PC-3 (cell line): ENCODE measurements at regions not wholly inside any gene's neighbourhood (a gene's known extent, or its start where the extent isn't known, plus 50 kb on each side); places are given as distances from the start of the nearest gene placed in this dataset.

Experiments used
- ATAC-seq: fragments of 200-7000 bp; cut with Tn5 transposase; 2 replicates; pipeline ENCODE4 v1.9.1; 2020; ENCODE audit warnings: mild to moderate bottlenecking, moderate library complexity
- BruUV-seq: library from RNA; stranded (reverse); fragments of 400-500 nt; replicated peaks from 2 replicates; lab custom pipeline; 2021; lab: Mats Ljungman, UMichigan
- CTCF ChIA-PET: fragments of 300-600 bp; sonication (Branson Sonifier 250); formaldehyde crosslinking; loops from one replicate; lab custom pipeline; 2022; ENCODE audit warnings: antibody characterized with exemption; lab: Charles Lee
- POLR2A ChIA-PET: fragments of 300-600 bp; sonication (Branson Sonifier 250); formaldehyde crosslinking; loops from one replicate; lab custom pipeline; 2022; ENCODE audit warnings: antibody characterized with exemption; ENCODE audit not compliant: unreplicated experiment; lab: Charles Lee
- DNase-seq: peaks from one replicate; pipeline ENCODE4 v3.0.0-alpha.2; 2015
- H2AFZ ChIP-seq: fragments of 300-600 bp; sonication (generic); 2 replicates; pipeline ENCODE4 v1.6.0; 2016; ENCODE audit warnings: antibody characterized with exemption, low read length
- H3F3A ChIP-seq: fragments of 300-600 bp; sonication (generic); one replicate; pipeline ENCODE4 v1.6.0; 2017; ENCODE audit warnings: antibody characterized with exemption, low read length, control low read depth, mild to moderate bottlenecking; ENCODE audit not compliant: unreplicated experiment
- H3K27ac ChIP-seq: fragments of 300-600 bp; sonication (generic); 2 replicates; pipeline ENCODE4 v1.5.1; 2016; ENCODE audit warnings: mild to moderate bottlenecking, low read length
- H3K27me3 ChIP-seq: fragments of 300-600 bp; sonication (generic); 2 replicates; pipeline ENCODE4 v1.6.1; 2016; ENCODE audit warnings: low read length, mixed read lengths
- H3K36me3 ChIP-seq: fragments of 300-600 bp; sonication (generic); 2 replicates; pipeline ENCODE4 v1.6.1; 2016; ENCODE audit warnings: low read depth, mixed run types, low read length, mixed read lengths
- H3K4me1 ChIP-seq: fragments of 300-600 bp; sonication (generic); 2 replicates; pipeline ENCODE4 v1.5.1; 2016; ENCODE audit warnings: low read length; ENCODE audit not compliant: insufficient read depth
- H3K4me2 ChIP-seq: fragments of 300-600 bp; sonication (generic); 2 replicates; pipeline ENCODE4 v1.6.0; 2016; ENCODE audit warnings: low read length
- H3K4me3 ChIP-seq: fragments of 300-600 bp; sonication (generic); 2 replicates; pipeline ENCODE4 v1.5.1; 2016; ENCODE audit warnings: mild to moderate bottlenecking, low read length, mixed read lengths
- H3K79me2 ChIP-seq: fragments of 300-600 bp; sonication (generic); 2 replicates; pipeline ENCODE4 v1.6.1; 2017; ENCODE audit warnings: low read length, mixed read lengths
- H3K9ac ChIP-seq: fragments of 300-600 bp; sonication (generic); 2 replicates; pipeline ENCODE4 v1.6.0; 2016; ENCODE audit warnings: mild to moderate bottlenecking, low read length
- H3K9me2 ChIP-seq: fragments of 300-600 bp; sonication (generic); replicated peaks from 2 replicates; pipeline ENCODE4 v1.6.1; 2016; ENCODE audit warnings: mixed run types, low read length, mixed read lengths
- H3K9me3 ChIP-seq: fragments of 300-600 bp; sonication (generic); 2 replicates; pipeline ENCODE4 v1.6.1; 2016; ENCODE audit warnings: low read length, mixed read lengths
- H4K20me1 ChIP-seq: fragments of 300-600 bp; sonication (generic); 2 replicates; pipeline ENCODE4 v1.6.1; 2016; ENCODE audit warnings: low read length, mixed read lengths
- EZH2 ChIP-seq: fragments of 300-600 bp; sonication (generic); IDR thresholded peaks from one replicate; pipeline ENCODE4 v1.6.1; 2017; ENCODE audit warnings: antibody characterized with exemption, mild to moderate bottlenecking, low read length; ENCODE audit not compliant: unreplicated experiment
- EZH2phosphoT487 ChIP-seq: fragments of 300-600 bp; sonication (generic); IDR thresholded peaks from 2 replicates; pipeline ENCODE4 v1.6.1; 2018; ENCODE audit warnings: mild to moderate bottlenecking, antibody characterized with exemption, low read length, borderline replicate concordance
- intact Hi-C: fragments of 100-400 bp; cut with micrococcal nuclease; formaldehyde crosslinking; loops from 2 replicates; pipeline ENCODE4 v1.9.0; 2023
- TF ChIP-seq, protein P1 (sequence below): fragments of 300-600 bp; sonication (generic); conservative IDR thresholded peaks from 2 replicates; pipeline ENCODE4 v1.5.1; 2017; ENCODE audit warnings: antibody characterized with exemption, low read depth, mild to moderate bottlenecking, low read length

- POLR2A ChIA-PET, result no interaction called here
- H3K4me2 ChIP-seq, result no peak overlapping the region
- CTCF ChIA-PET, result no interaction called here
These were observed 531.7 kb downstream of the ETS1 start for GRCh38 chr11:128055576-128056217.

DNA sequence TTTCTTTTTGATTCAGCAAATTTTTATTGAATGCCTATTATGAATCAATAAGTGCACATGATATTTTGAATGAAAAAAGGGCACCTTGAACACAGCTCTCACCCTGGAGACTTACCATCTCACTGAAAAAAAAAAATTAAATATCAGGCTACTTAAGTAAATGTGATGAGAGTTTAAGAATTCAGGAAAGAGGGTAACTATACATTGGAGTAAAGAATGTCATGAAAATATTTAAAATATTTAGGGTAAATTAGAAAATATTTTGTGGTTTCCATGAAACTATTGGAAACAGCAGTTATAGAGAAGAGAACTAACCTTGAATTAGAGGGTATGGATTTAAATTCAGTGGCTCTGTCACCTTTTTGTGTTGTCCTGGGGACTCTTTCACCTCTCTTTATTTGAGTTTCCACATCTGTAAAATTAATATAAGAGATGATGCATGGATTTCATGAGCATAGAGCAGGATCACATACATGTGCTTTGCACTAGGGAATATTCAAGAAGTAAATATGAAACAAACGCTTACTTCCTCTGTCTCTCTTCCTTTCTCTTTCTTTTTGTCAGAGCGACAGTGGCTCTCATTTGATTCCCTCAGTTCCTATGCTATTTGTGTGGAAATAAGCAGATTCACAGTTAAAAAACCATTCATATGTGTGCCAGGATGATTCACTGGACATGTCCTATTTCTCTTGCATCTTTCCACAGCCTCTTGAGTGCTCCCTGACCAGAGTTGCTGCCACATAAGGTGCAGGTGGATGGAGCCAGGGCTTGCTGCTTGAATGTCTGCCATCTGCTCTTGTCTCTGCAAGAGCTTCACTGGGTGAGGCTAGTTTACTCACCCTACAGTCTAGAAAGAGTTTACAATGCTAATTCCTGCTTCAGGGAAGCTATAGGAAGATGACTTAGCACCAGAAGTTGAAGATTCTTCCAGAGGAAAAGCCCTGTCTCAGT is 533.1 kb downstream of the ETS1 start:
- H4K20me1 ChIP-seq, result no peaks in the 10 kb centered on the region
- no peak for TF ChIP-seq EZH2phosphoT487
- no peak for TF ChIP-seq EZH2
- TF ChIP-seq, protein P1, sequence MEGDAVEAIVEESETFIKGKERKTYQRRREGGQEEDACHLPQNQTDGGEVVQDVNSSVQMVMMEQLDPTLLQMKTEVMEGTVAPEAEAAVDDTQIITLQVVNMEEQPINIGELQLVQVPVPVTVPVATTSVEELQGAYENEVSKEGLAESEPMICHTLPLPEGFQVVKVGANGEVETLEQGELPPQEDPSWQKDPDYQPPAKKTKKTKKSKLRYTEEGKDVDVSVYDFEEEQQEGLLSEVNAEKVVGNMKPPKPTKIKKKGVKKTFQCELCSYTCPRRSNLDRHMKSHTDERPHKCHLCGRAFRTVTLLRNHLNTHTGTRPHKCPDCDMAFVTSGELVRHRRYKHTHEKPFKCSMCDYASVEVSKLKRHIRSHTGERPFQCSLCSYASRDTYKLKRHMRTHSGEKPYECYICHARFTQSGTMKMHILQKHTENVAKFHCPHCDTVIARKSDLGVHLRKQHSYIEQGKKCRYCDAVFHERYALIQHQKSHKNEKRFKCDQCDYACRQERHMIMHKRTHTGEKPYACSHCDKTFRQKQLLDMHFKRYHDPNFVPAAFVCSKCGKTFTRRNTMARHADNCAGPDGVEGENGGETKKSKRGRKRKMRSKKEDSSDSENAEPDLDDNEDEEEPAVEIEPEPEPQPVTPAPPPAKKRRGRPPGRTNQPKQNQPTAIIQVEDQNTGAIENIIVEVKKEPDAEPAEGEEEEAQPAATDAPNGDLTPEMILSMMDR, result no peak
- DNase-seq (no peak), ATAC-seq (no peak)
- no peak overlapping the region for H3K4me3 ChIP-seq
- H3F3A ChIP-seq, result no peaks in the 10 kb centered on the region
- CTCF ChIA-PET, result no interaction called here
- H3K27me3 ChIP-seq, result peaks cover under 1% of the 10 kb centered on the region; the same call in 1 of the 2 replicates
- H3K27ac ChIP-seq, result no peak overlapping the region
- intact Hi-C loops, result no loop called here
- POLR2A ChIA-PET, result no interaction called here
- H3K4me2 ChIP-seq, result no peak overlapping the region
- BruUV-seq, result no TSS peak
- H3K79me2 ChIP-seq, result no peaks in the 10 kb centered on the region
- H3K9me3 ChIP-seq, result no peaks in the 10 kb centered on the region
- peaks cover 23% of the 10 kb centered on the region for H3K4me1 ChIP-seq
- H2AFZ ChIP-seq, result no peak overlapping the region
- no peak overlapping the region for H3K9ac ChIP-seq
- H3K36me3 ChIP-seq, result no peaks in the 10 kb centered on the region
- no peaks in the 10 kb centered on the region for H3K9me2 ChIP-seq

More at GRCh38 chr11:128055576-128056217, 531.7 kb downstream of the ETS1 start:
- ATAC-seq, result no peak
- Histone ChIP-seq H3K27me3 (no peaks in the 10 kb centered on the region), H3K36me3 (no peaks in the 10 kb centered on the region), H3F3A (no peaks in the 10 kb centered on the region), H3K79me2 (no peaks in the 10 kb centered on the region), H3K9me2 (no peaks in the 10 kb centered on the region), H3K4me3 (no peak overlapping the region), H2AFZ (no peak overlapping the region), H3K4me1 (peaks cover 23% of the 10 kb centered on the region), H3K9me3 (no peaks in the 10 kb centered on the region), H4K20me1 (no peaks in the 10 kb centered on the region), H3K27ac (no peak overlapping the region), H3K9ac (no peak overlapping the region)
- BruUV-seq, result no TSS peak
- intact Hi-C loops, result no loop called here
- TF ChIP-seq EZH2, result no peak
- TF ChIP-seq, protein P1, result no peak
- TF ChIP-seq EZH2phosphoT487, result no peak
- DNase-seq, result no peak
